WTC11 (cell line): ENCODE measurements at regions not wholly inside any gene's neighbourhood (a gene's known extent, or its start where the extent isn't known, plus 50 kb on each side); places are given as distances from the start of the nearest gene placed in this dataset.

Experiments used
- ATAC-seq: fragments of 200-7000 bp; cut with Tn5 transposase; 2 replicates; pipeline ENCODE4 v1.10.0; 2021; ENCODE audit warnings: mild to moderate bottlenecking, moderate library complexity
- CTCF ChIA-PET: fragments of 300-600 bp; sonication (Branson Sonifier 250); formaldehyde crosslinking; loops from one replicate; lab custom pipeline; 2021; ENCODE audit warnings: antibody characterized with exemption; lab: Charles Lee
- POLR2A ChIA-PET: fragments of 350-600 bp; sonication (Branson Sonifier 250); formaldehyde crosslinking; loops from one replicate; lab custom pipeline; 2021; ENCODE audit warnings: antibody characterized with exemption; lab: Charles Lee
- DNase-seq: peaks from one replicate; pipeline ENCODE4 v3.0.0; 2021; ENCODE audit warnings: low spot score
- H3K27ac Mint-ChIP-seq: 2 replicates; pipeline ENCODE4 v1.8.0; 2021; ENCODE audit warnings: mixed read lengths
- H3K27me3 Mint-ChIP-seq: 2 replicates; pipeline ENCODE4 v1.8.0; 2021; ENCODE audit warnings: low read depth, mild to moderate bottlenecking, moderate library complexity, mixed read lengths
- H3K36me3 Mint-ChIP-seq: 2 replicates; pipeline ENCODE4 v1.8.0; 2021; ENCODE audit warnings: mixed read lengths
- H3K4me1 Mint-ChIP-seq: 2 replicates; pipeline ENCODE4 v1.8.0; 2022; ENCODE audit warnings: mixed read lengths
- H3K4me3 Mint-ChIP-seq: 2 replicates; pipeline ENCODE4 v1.8.0; 2021; ENCODE audit warnings: mild to moderate bottlenecking, moderate library complexity, mixed read lengths
- H3K9me3 Mint-ChIP-seq: 2 replicates; pipeline ENCODE4 v1.8.0; 2021; ENCODE audit warnings: mixed read lengths
- CBFB ChIP-seq: sonication (generic); formaldehyde crosslinking; IDR thresholded peaks from 2 replicates; pipeline ENCODE4 v1.8.1; 2022; ENCODE audit warnings: mild to moderate bottlenecking, low read depth, missing genetic modification reagents
- FOXJ3 ChIP-seq: sonication (generic); formaldehyde crosslinking; IDR thresholded peaks from 2 replicates; pipeline ENCODE4 v1.9.0; 2021; ENCODE audit warnings: missing genetic modification reagents, mild to moderate bottlenecking, borderline replicate concordance
- GABPB1 ChIP-seq: sonication (generic); formaldehyde crosslinking; IDR thresholded peaks from 2 replicates; pipeline ENCODE4 v1.8.1; 2023; ENCODE audit warnings: mild to moderate bottlenecking, missing genetic modification reagents
- GRHL2 ChIP-seq: fragments of 250-450 bp; sonication (Bioruptor Pico); IDR thresholded peaks from 2 replicates; pipeline ENCODE4 v1.8.0; 2022; ENCODE audit warnings: mild to moderate bottlenecking, moderate library complexity; ENCODE audit not compliant: insufficient replicate concordance, severe bottlenecking
- JUN ChIP-seq: sonication (generic); formaldehyde crosslinking; IDR thresholded peaks from 2 replicates; pipeline ENCODE4 v1.8.0; 2023; ENCODE audit warnings: mild to moderate bottlenecking, missing genetic modification reagents
- MXD4 ChIP-seq: fragments of 250-450 bp; sonication (Bioruptor Pico); IDR thresholded peaks from 2 replicates; pipeline ENCODE4 v1.8.0; 2021; ENCODE audit warnings: mild to moderate bottlenecking, moderate library complexity, borderline replicate concordance
- NFE2L1 ChIP-seq: sonication (generic); formaldehyde crosslinking; IDR thresholded peaks from 2 replicates; pipeline ENCODE4 v1.8.1; 2023; ENCODE audit warnings: missing genetic modification reagents
- NFYB ChIP-seq: sonication (generic); formaldehyde crosslinking; conservative IDR thresholded peaks from 2 replicates; pipeline ENCODE4 v1.8.0; 2022; ENCODE audit warnings: low read depth, missing genetic modification reagents
- NR3C1 ChIP-seq: sonication (generic); formaldehyde crosslinking; conservative IDR thresholded peaks from 2 replicates; pipeline ENCODE4 v1.8.1; 2023; ENCODE audit warnings: low read depth, mild to moderate bottlenecking, missing genetic modification reagents
- TEAD1 ChIP-seq: sonication (generic); formaldehyde crosslinking; IDR thresholded peaks from 2 replicates; pipeline ENCODE4 v1.8.0; 2022; ENCODE audit warnings: mild to moderate bottlenecking, missing genetic modification reagents
- TEAD4 ChIP-seq: sonication (generic); formaldehyde crosslinking; IDR thresholded peaks from 2 replicates; pipeline ENCODE4 v1.8.0; 2022; ENCODE audit warnings: mild to moderate bottlenecking, missing genetic modification reagents
- ZNF121 ChIP-seq: sonication (generic); formaldehyde crosslinking; IDR thresholded peaks from 2 replicates; pipeline ENCODE4 v1.8.0; 2023; ENCODE audit warnings: missing genetic modification reagents
- ZNF263 ChIP-seq: sonication (generic); formaldehyde crosslinking; IDR thresholded peaks from 2 replicates; pipeline ENCODE4 v1.8.1; 2022; ENCODE audit warnings: low read depth, mild to moderate bottlenecking, moderate library complexity, missing genetic modification reagents
- ZNF396 ChIP-seq: fragments of 250-450 bp; sonication (Bioruptor Pico); IDR thresholded peaks from 2 replicates; pipeline ENCODE4 v1.8.0; 2021; ENCODE audit warnings: mild to moderate bottlenecking, moderate library complexity, borderline replicate concordance
- ZNF423 ChIP-seq: fragments of 250-450 bp; sonication (Bioruptor Pico); IDR thresholded peaks from 2 replicates; pipeline ENCODE4 v2.1.2; 2022; ENCODE audit warnings: mild to moderate bottlenecking, moderate library complexity
- TF ChIP-seq, protein P1 (sequence below): fragments of 250-450 bp; sonication (Bioruptor Pico); IDR thresholded peaks from 2 replicates; pipeline ENCODE4 v1.9.0; 2021; ENCODE audit warnings: mild to moderate bottlenecking
- TF ChIP-seq, protein P2 (sequence below): sonication (generic); formaldehyde crosslinking; IDR thresholded peaks from 2 replicates; pipeline ENCODE4 v1.8.1; 2022; ENCODE audit warnings: low read depth, missing genetic modification reagents, borderline replicate concordance
- TF ChIP-seq, protein P3 (sequence below): sonication (generic); formaldehyde crosslinking; IDR thresholded peaks from 2 replicates; pipeline ENCODE4 v1.8.1; 2023; ENCODE audit warnings: mild to moderate bottlenecking, missing genetic modification reagents
- TF ChIP-seq, protein P4 (sequence below): fragments of 250-450 bp; sonication (Bioruptor Pico); IDR thresholded peaks from 2 replicates; pipeline ENCODE4 v1.9.0; 2021; ENCODE audit warnings: mild to moderate bottlenecking
- TF ChIP-seq, protein P5 (sequence below): sonication (generic); formaldehyde crosslinking; IDR thresholded peaks from 2 replicates; pipeline ENCODE4 v1.8.0; 2022; ENCODE audit warnings: mild to moderate bottlenecking, missing genetic modification reagents

DNA sequence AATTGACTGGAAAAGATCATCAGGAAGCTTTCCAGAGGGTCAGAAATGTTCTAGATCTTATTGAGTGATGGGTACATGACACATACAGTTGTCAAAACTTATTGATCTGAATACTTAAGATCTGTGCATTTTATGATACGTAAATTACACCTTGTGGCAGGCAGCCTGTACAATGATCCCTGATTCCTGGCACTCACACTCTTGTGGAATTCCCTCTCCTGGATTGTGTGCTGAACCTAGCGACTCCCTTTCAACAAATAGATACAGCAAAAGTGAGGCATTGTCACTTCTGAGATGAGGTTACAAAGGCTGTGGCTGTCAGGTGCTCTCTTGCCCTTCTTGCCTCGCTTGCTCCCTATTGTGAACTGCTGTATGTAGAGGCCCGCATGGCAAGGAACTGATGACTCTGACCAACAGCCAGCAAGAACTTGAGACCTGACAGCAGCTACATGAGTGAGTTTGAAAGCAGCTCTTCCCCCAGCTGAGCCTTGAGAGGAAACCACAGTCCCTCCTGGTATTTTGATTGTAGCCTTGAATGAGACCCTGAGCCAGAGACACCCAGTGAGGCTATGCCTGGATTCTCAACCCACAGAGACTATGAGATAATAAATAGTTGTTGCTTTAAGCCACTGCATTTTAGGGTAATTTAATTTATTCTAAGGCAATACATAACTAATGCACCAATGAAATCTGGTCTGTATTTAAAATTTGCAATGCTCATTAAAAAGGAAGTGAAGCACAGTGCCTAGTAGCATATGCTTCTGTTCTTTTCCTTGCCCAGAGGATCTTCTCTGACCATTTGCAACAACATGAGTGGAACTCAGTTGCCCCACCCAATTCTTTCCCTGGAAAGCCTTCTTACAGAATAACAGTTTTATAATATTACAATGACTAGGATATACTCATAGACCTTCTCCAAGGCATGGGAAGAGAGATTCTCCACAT is 60.5 kb upstream of the IZUMO1R start:
- DNase-seq, result no peak
- TF ChIP-seq, protein P1, sequence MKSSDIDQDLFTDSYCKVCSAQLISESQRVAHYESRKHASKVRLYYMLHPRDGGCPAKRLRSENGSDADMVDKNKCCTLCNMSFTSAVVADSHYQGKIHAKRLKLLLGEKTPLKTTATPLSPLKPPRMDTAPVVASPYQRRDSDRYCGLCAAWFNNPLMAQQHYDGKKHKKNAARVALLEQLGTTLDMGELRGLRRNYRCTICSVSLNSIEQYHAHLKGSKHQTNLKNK, result no peak
- TF ChIP-seq ZNF263 (CRISPR knock-in tag), result no peak
- TF ChIP-seq NFE2L1 (CRISPR knock-in tag), result no peak
- TF ChIP-seq MXD4, result no peak
- no peak for TF ChIP-seq ZNF121 (CRISPR knock-in tag)
- TF ChIP-seq, protein P2, sequence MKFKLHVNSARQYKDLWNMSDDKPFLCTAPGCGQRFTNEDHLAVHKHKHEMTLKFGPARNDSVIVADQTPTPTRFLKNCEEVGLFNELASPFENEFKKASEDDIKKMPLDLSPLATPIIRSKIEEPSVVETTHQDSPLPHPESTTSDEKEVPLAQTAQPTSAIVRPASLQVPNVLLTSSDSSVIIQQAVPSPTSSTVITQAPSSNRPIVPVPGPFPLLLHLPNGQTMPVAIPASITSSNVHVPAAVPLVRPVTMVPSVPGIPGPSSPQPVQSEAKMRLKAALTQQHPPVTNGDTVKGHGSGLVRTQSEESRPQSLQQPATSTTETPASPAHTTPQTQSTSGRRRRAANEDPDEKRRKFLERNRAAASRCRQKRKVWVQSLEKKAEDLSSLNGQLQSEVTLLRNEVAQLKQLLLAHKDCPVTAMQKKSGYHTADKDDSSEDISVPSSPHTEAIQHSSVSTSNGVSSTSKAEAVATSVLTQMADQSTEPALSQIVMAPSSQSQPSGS (CRISPR knock-in tag), result no peak
- TF ChIP-seq, protein P3, sequence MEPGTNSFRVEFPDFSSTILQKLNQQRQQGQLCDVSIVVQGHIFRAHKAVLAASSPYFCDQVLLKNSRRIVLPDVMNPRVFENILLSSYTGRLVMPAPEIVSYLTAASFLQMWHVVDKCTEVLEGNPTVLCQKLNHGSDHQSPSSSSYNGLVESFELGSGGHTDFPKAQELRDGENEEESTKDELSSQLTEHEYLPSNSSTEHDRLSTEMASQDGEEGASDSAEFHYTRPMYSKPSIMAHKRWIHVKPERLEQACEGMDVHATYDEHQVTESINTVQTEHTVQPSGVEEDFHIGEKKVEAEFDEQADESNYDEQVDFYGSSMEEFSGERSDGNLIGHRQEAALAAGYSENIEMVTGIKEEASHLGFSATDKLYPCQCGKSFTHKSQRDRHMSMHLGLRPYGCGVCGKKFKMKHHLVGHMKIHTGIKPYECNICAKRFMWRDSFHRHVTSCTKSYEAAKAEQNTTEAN, result no peak
- TF ChIP-seq NR3C1 (CRISPR knock-in tag), result no peak
- TF ChIP-seq, protein P4, sequence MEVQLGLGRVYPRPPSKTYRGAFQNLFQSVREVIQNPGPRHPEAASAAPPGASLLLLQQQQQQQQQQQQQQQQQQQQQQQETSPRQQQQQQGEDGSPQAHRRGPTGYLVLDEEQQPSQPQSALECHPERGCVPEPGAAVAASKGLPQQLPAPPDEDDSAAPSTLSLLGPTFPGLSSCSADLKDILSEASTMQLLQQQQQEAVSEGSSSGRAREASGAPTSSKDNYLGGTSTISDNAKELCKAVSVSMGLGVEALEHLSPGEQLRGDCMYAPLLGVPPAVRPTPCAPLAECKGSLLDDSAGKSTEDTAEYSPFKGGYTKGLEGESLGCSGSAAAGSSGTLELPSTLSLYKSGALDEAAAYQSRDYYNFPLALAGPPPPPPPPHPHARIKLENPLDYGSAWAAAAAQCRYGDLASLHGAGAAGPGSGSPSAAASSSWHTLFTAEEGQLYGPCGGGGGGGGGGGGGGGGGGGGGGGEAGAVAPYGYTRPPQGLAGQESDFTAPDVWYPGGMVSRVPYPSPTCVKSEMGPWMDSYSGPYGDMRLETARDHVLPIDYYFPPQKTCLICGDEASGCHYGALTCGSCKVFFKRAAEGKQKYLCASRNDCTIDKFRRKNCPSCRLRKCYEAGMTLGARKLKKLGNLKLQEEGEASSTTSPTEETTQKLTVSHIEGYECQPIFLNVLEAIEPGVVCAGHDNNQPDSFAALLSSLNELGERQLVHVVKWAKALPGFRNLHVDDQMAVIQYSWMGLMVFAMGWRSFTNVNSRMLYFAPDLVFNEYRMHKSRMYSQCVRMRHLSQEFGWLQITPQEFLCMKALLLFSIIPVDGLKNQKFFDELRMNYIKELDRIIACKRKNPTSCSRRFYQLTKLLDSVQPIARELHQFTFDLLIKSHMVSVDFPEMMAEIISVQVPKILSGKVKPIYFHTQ (CRISPR knock-in tag), result no peak
- TF ChIP-seq GABPB1 (CRISPR knock-in tag), result no peak
- no peak for TF ChIP-seq TEAD1 (CRISPR knock-in tag)
- TF ChIP-seq NFYB (CRISPR knock-in tag), result no peak
- no peak for TF ChIP-seq ZNF423
- no peak for TF ChIP-seq CBFB
- TF ChIP-seq GRHL2, result no peak
- TF ChIP-seq FOXJ3 (CRISPR knock-in tag), result no peak
- no peak for TF ChIP-seq TEAD4 (CRISPR knock-in tag)
- TF ChIP-seq JUN (CRISPR knock-in tag), result no peak
- TF ChIP-seq ZNF396 (CRISPR knock-in tag), result no peak
- TF ChIP-seq, protein P5, sequence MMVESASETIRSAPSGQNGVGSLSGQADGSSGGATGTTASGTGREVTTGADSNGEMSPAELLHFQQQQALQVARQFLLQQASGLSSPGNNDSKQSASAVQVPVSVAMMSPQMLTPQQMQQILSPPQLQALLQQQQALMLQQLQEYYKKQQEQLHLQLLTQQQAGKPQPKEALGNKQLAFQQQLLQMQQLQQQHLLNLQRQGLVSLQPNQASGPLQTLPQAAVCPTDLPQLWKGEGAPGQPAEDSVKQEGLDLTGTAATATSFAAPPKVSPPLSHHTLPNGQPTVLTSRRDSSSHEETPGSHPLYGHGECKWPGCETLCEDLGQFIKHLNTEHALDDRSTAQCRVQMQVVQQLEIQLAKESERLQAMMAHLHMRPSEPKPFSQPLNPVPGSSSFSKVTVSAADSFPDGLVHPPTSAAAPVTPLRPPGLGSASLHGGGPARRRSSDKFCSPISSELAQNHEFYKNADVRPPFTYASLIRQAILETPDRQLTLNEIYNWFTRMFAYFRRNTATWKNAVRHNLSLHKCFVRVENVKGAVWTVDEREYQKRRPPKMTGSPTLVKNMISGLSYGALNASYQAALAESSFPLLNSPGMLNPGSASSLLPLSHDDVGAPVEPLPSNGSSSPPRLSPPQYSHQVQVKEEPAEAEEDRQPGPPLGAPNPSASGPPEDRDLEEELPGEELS (CRISPR knock-in tag), result no peak
- H3K4me3 Mint-ChIP-seq, result no peak overlapping the region
- no peak overlapping the region for H3K27ac Mint-ChIP-seq
- ATAC-seq, result no peak
- ChIA-PET POLR2A (no interaction called here), CTCF (no interaction called here)
- H3K27me3 Mint-ChIP-seq, result peaks cover 7% of the 10 kb centered on the region; the same call in 1 of the 2 replicates
- H3K9me3 Mint-ChIP-seq, result peaks cover 11% of the 10 kb centered on the region
- no peaks in the 10 kb centered on the region for H3K4me1 Mint-ChIP-seq
- H3K36me3 Mint-ChIP-seq, result peaks cover 11% of the 10 kb centered on the region
